HL-60 (cell line): ENCODE measurements at regions not wholly inside any gene's neighbourhood (a gene's known extent, or its start where the extent isn't known, plus 50 kb on each side); places are given as distances from the start of the nearest gene placed in this dataset.

ENCODE experiments used
- CTCF ChIP-seq: IDR thresholded peaks from one replicate; pipeline ENCODE4 v1.5.1; 2011; ENCODE audit warnings: low read length, control low read depth, inconsistent platforms; ENCODE audit not compliant: insufficient read depth
- GABPA ChIP-seq: IDR thresholded peaks from 2 replicates; pipeline ENCODE4 v1.6.1; 2012; ENCODE audit warnings: low read depth
- POLR2AphosphoS5 ChIP-seq: IDR thresholded peaks from 2 replicates; pipeline ENCODE4 v1.6.1; 2012; ENCODE audit warnings: low read depth
- REST ChIP-seq: IDR thresholded peaks from 2 replicates; pipeline ENCODE4 v1.6.1; 2012; ENCODE audit warnings: low read depth; ENCODE audit not compliant: insufficient replicate concordance
- SPI1 ChIP-seq: IDR thresholded peaks from 2 replicates; pipeline ENCODE4 v1.6.1; 2012; ENCODE audit warnings: low read depth, mild to moderate bottlenecking, borderline replicate concordance

DNA sequence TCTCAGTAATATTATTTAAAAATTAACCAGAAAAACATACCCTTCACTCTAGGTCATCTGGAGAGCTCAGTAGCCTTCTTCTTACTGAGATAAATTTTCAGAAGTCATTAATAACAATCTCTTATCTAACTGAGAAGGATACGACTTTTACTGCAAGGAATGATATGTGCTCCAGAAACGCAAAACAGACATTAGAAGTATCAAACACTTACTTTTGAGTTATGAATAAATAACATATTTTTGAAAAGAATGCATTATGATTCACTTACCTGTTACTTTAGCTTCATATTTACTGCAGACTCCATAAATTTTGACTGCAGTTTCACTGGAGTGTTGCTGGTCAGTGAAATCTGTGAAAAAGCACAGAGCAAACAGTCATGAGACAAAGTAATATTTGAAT lies 668.7 kb upstream of the NRSN1 start:
- TF ChIP-seq CTCF = no peak
- TF ChIP-seq SPI1 = no peak
- no peak for TF ChIP-seq POLR2AphosphoS5
- no peak for TF ChIP-seq GABPA
- TF ChIP-seq REST = no peak
